Keratinocyte (primary cell): ENCODE measurements at regions not wholly inside any gene's neighbourhood (a gene's known extent, or its start where the extent isn't known, plus 50 kb on each side); places are given as distances from the start of the nearest gene placed in this dataset.

Source experiments
- CTCF ChIP-seq, 3 experiments: IDR thresholded peaks in 1 of 3; conservative IDR thresholded peaks in 1 of 3; optimal IDR thresholded peaks in 1 of 3; 2 replicates in 2 of 3; 3 replicates in 1 of 3; pipeline versions ENCODE3 to v1.5.1; 2011; ENCODE audit warnings: low read length in 3 of 3, mild to moderate bottlenecking in 3 of 3, moderate library complexity in 2 of 3, control low read depth in 1 of 3, inconsistent platforms in 1 of 3; ENCODE audit not compliant: insufficient read depth in 2 of 3; ENCODE audit errors: extremely low read depth in 1 of 3
- EZH2 ChIP-seq: IDR thresholded peaks from one replicate; pipeline ENCODE4 v1.6.1; 2012; ENCODE audit warnings: inconsistent platforms, mild to moderate bottlenecking, low read length, moderate library complexity

GRCh38 chr6:121723623-121724022 lies 288.2 kb downstream of the GJA1 start:
- no peak for TF ChIP-seq CTCF (optimal IDR thresholded peaks at IDR 0.05 in 1 of 3, IDR thresholded peaks at IDR 0.05 in 1 of 3, conservative IDR thresholded peaks at IDR 0.05 in 1 of 3; ENCODE audit: extremely low read depth in 1 of 3, insufficient read depth in 2 of 3, low read length in 3 of 3)
- TF ChIP-seq EZH2, result no peak
